ENCODE measurements at regions not wholly inside any gene's neighbourhood (a gene's known extent, or its start where the extent isn't known, plus 50 kb on each side); places are given as distances from the start of the nearest gene placed in this dataset.

- TF ChIP-seq USF1 (IDR thresholded peaks at IDR 0.05), result no peak
- no peak for TF ChIP-seq YY1 (IDR thresholded peaks at IDR 0.05; ENCODE audit: low read depth)
- TF ChIP-seq REST (IDR thresholded peaks at IDR 0.05; ENCODE audit: low read depth), result no peak
- TF ChIP-seq EP300 (IDR thresholded peaks at IDR 0.05; ENCODE audit: borderline replicate concordance), result no peak
- TF ChIP-seq FOXM1 (IDR thresholded peaks at IDR 0.05; ENCODE audit: borderline replicate concordance, low read depth), result no peak
Measured at GRCh38 chr17:52762147-52762793, 603.8 kb upstream of the CA10 start.

Data from Ishikawa (cell line).